Sigmoid colon (tissue), 3 donors: ENCODE measurements at regions not wholly inside any gene's neighbourhood (a gene's known extent, or its start where the extent isn't known, plus 50 kb on each side); places are given as distances from the start of the nearest gene placed in this dataset.
"Not testable (repeated sequence)": the region's sequence is repeated elsewhere in the genome, so short reads cannot be mapped to it uniquely, and the experiment has no call there.

Experiments
- CTCF ChIP-seq, 4 experiments: fragments of 450-650 bp in 3 of 4; fragments of 200-600 bp in 1 of 4; IDR thresholded peaks; one replicate each; pipeline ENCODE4 v1.5.1; 2016 to 2019; ENCODE audit warnings: antibody characterized with exemption in 4 of 4, mild to moderate bottlenecking in 3 of 4, moderate library complexity in 2 of 4
- POLR2A ChIP-seq, 2 donors: fragments of 450-650 bp; IDR thresholded peaks; one replicate each; pipeline ENCODE4 v1.6.1; 2016; ENCODE audit warnings: antibody characterized with exemption in 2 of 2, mild to moderate bottlenecking in 2 of 2, moderate library complexity in 2 of 2

GRCh38 chrY:7484455-7485285, 573.1 kb upstream of the AMELY start:
- TF ChIP-seq CTCF, POLR2A (IDR thresholded peaks at IDR 0.05): not testable (repeated sequence)
